ENCODE measurements at regions not wholly inside any gene's neighbourhood (a gene's known extent, or its start where the extent isn't known, plus 50 kb on each side); places are given as distances from the start of the nearest gene placed in this dataset.

GRCh38 chr15:77540312-77541060 lies 92.2 kb downstream of the LINGO1 start:
- DNase-seq (ENCODE audit: low spot score): no peak

- no peak for DNase-seq (ENCODE audit: low spot score)
These were observed 93.8 kb downstream of the LINGO1 start for GRCh38 chr15:77538793-77539497.

DNA sequence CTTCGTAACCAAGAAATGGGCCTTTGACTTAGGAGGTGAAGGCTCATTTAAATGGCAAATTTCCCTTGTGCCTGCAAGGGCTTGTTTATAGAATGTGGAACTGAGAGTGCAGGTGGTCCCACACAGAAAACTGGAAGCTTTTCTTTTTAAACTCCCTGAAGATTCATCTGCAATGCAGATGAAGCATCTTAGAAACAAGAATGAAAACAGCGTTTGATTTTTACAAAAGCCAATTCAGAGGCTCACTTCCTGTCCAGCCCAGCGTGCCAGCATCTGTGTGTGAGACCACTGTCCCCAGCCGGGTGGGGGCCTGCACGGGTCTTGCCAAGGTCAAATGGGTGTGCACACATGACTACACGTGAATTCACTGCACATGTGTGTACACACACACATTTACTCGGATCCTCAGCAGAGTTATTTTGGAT lies 94.7 kb downstream of the LINGO1 start:
- DNase-seq (ENCODE audit: low spot score): no peak

DNA sequence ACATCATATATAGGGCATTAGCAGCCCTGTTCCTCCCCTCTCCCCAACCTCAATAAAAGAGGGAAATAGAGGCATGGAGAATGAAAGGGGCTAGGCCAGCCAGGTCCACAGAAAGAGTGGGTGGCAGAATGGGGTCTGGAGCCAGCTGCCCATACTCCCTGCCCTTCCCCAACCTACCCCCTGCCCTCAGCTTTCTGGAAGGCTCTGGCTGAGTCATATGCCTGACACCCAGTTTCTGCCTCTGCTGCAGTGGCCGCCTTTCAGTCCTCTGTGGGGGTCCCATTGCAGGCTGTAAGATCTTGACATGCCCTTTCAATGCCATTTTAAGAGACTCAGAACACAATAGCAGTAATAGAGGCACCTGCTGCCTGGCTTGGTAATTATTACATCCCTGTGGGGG lies 95.7 kb downstream of the LINGO1 start:
- DNase-seq (ENCODE audit: low spot score): no peak

DNA sequence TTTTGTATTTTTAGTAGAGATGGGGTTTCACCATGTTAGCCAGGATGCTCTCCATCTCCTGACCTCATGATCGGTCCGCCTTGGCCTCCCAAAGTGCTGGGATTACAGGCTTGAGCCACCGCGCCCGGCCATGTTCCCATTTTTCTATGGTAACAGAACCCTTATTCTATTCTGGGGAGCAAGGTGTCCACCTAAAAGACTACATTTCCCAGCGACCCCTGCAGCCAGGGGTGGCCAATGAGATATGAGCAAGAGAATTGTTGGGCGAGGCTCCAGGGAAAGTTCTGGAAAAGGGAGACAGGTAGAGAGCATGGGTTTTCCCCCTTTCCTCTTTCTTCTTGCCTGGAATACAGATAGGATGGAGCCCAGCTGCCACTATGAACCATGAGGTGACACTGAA lies 96.9 kb downstream of the LINGO1 start:
- no peak for DNase-seq (ENCODE audit: low spot score)
